HG03025 (cell line): ENCODE measurements at regions not wholly inside any gene's neighbourhood (a gene's known extent, or its start where the extent isn't known, plus 50 kb on each side); places are given as distances from the start of the nearest gene placed in this dataset.
"Not testable (repeated sequence)": the region's sequence is repeated elsewhere in the genome, so short reads cannot be mapped to it uniquely, and the experiment has no call there.

Experiments used
- ATAC-seq: cut with Tn5 transposase; IDR thresholded peaks from one replicate; pipeline ENCODE4 v1.9.1; 2021; ENCODE audit warnings: mild to moderate bottlenecking, moderate library complexity; ENCODE audit not compliant: unreplicated experiment, low FRiP score

DNA sequence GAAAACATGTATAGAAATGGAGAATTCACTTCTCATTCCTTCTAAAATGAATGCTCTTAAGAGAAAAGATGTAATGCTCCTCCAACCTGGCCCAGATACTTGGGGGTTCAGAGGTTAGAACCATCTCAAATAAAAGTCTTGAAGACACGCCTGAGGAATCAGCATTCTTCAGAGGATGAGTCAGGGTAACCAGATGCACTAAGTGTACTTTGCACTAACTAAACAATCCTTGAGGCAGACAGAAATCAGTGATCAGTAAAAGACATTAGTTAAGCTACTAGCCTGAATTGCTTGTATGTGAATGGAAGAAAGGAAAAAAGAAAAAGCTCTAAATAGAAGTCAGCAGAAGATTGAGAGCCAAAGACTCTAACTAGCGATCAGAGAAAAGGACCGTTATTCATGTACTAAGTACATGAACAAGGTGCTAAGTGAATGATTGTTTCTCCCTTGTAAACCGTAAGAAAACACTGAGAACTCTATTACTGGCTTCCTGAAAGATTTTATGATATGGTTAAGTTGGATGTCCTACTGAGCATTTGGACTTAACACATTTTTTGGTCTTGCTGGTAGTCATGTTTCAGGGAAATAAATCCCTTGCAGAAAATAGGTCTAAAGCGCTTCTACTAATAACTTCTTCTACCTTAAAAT, 738.3 kb downstream of the STPG2 start:
- ATAC-seq: no peak

DNA sequence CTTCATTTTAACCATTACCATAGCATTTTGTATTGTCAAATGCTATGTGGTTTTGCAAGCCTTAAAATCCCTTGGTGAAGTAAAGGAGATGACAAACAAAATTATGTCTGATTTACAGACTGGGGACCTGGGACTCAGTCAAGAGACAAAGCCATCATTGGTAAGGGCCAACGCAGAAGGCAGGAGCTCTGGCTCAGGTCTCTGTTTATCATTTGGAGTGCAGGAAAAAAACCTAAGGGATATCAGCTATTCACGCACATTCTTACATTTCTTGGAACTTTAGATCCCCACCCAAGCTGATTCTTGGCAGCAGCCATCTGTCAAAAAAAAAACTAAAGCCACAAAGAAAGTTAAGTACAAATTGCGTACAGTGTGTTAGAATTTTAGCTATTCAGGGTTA, 731.9 kb downstream of the STPG2 start:
- no peak for ATAC-seq

DNA sequence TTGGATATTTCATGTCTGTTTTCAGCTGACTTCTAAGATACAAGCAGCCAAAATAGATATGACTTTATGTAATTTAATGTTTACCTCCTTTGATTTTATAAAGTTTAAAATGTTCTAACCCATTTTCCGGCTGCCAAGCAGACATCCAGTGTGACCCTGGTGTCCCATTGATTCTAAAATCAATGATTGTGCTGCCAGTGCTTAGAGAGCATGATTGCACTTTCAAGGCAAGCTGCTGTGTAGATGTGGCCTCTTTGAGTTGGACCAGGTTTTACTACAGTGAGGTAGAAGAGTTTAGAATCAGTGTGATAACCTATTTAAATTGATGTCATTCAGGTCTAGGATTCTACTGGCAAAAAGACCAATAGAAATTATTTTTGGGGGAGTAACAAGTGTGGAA, 730.9 kb downstream of the STPG2 start:
- no peak for ATAC-seq

DNA sequence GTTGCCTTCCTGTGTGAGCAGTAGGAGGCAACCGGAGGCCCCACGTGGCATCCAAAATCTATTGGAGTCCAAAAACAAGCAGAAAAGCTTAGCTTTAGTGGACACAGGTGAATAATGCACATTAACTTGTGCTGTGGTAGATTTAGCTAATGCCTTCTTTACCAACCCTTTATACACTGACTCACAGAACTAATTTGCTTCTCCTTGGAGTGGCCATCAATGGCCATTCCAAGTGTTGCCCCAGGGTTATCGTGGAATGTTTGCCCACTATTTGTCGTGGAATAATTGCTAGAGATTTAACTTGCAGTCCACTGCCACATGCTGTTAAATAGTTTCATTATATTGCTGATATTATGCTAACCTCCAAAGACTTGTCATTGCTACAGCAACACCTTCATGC, 729.1 kb downstream of the STPG2 start:
- no peak for ATAC-seq

DNA sequence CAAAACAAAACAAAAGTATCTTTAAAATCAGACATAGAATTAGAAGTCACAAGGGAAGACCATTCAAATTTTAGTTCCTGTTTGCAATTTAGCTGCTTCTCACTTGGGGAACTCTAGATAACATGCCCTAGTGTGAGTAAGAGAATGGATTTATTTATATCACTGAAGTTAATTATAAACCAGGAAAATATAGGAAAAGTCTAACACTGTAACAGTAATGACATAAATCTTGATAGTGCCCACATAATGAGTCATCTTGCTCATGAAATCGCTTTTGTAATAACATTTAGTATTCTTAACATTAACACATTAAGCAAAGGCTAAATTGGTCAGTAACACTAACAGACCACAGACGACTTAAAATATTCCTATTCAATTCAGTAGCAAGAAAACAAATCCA, 710.7 kb downstream of the STPG2 start:
- ATAC-seq: no peak

DNA sequence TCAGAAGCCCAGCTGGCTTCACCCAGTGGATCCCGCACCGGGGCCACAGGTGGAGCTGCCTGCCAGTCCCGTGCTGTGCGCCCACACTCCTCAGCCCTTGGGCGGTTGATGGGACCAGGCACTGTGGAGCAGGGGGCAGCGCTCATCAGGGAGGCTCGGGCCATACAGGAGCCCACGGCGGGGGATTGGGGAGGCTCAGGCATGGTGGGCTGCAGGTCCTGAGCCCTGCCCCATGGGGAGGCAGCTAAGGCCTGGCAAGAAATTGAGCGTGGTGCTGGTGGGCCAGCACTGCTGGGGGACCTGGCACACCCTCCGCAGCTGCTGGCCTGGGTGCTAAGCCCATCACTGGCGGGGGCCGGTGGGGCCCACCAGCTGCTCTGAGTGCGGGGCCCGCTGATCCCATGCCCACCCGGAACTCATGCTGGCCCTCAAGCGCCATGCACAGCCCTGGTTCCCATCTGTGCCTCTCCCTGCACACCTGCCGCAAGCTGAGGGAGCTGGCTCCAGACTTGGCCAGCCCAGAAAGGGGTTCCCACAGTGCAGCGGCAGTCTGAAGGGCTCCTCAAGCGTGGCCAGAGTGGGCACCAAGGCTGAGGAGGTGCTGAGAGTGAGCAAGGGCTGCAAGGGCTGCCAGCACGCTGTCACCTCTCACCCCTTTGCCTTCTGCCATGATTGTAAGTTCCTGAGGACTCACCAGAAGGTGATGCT, 705.1 kb downstream of the STPG2 start:
- ATAC-seq: not testable (repeated sequence)

DNA sequence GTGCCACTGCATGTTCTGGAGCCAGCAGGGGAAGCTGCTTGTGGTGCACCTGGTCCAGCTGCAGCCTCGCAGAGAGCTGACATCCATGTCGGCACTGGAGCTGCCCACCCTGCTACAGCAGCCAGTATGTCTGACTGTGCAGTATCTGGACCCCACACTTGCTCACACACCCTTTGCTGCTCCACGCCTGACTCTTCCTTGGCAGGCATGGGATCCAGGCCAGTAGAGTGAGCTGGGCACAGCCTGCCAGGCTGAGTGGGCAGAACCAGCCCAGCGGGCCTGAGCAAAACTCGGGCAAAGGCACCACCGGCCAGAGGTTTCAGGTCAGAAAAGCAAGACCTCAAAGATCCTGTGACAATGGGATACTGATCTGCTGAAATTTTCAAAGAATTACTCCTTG, 690.1 kb downstream of the STPG2 start:
- ATAC-seq: no peak

DNA sequence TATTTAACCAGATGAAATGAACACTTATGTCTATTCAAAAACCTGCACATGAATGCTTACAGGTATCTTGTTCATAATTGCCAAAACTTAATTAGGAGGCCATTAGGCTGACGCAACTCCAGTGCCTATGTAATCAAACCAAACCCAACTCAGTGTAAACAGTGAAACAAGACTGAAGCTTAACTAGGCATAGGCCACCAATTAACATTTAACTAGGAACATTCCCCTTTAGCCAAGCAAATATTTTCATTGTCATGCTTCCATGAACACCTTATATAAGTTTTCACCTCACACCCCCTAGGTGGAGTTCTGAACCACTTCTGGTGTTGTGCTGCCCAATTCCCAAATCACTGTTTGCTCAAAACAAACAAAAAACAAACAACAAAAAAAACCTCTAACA, 686.0 kb downstream of the STPG2 start:
- no peak for ATAC-seq

DNA sequence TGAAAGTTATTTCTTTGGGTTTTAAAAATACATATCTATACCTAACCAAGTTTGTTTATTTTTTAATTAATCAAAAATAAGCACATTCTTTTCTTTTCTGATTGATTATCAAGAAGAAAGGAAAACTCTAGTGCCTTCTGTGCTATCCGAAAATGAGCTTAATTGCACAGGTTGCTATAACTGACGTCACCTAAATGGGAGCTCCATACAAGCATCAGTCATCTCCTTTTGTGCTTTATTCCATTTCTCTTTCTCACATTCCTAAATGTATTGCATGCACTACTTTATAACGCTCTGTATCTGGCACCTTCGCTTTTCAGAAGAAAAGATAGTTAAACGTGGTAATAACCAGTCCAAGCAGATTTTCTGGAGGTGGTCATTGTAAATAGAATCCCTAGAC, 675.0 kb downstream of the STPG2 start:
- no peak for ATAC-seq

DNA sequence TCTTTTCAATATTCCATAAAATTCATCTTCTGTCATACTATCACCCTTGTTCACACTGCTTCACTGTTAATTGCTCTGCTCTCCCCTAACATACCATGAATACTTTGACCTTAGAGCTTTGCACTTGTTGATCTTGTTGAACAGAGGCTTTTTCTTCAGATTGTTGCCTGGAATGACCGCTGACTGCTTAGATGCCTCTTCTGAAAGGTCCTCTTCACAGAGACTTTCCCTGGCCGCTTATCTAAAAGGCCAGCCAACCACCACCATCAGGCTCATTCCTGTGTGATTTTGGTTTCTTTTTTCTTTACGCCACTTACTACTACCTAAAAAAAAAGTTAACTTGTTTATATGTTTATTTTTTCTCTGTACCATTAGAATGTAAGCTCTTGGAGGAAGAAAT, 667.7 kb downstream of the STPG2 start:
- no peak for ATAC-seq

DNA sequence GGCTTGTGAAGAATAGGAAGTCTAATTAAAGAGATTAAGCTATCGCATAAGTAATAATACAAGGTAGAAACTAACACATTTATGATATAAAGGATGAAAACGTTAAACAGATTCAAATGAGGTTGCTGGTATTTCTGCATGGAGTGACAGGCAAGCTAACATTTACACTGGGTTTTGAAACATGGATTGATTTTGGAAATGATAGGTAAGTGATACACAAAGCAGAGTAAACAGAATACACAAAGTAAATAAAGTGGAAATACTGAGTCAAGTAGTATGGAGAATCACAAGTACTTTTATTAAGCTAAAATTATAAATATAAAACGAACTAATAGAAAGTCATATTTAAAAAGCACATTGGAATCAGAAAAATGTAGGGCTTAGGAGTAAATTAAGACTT, 665.3 kb downstream of the STPG2 start:
- no peak for ATAC-seq

DNA sequence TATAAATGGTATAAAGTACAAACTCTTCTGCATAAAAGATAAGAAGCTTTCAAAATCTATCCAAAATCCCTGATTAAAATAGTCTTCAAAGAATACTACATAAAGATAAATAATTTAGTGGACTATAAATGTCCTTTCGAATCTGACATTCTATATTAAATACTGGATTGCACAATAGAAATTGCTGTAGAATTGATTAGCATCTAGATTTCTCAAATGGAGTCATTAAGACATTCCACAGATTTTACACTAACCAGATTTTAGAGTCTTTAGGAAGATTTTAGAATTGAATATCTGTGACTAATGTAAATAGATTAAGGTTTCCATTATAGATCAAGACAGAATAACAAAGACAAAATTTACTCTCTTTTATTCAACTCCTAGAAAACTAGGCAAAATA, 663.9 kb downstream of the STPG2 start:
- no peak for ATAC-seq

DNA sequence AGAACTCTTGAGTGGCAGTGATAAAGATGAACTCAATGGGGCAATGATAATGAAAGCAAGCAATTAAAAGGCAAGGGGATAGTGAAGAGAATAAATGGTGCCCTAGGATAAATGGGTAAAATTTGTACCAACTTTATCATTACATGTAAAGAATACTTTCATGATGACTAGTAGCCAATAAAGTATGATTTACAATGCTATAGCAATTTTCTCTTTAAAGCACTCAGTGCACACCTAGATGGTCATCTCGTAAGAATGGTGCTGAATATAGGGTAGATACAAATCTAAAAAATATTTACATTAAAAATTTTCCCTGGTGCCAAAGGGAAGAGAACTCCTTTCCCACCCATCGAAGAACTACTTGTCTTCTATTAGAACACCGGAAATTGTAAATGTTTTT, 651.4 kb downstream of the STPG2 start:
- no peak for ATAC-seq

DNA sequence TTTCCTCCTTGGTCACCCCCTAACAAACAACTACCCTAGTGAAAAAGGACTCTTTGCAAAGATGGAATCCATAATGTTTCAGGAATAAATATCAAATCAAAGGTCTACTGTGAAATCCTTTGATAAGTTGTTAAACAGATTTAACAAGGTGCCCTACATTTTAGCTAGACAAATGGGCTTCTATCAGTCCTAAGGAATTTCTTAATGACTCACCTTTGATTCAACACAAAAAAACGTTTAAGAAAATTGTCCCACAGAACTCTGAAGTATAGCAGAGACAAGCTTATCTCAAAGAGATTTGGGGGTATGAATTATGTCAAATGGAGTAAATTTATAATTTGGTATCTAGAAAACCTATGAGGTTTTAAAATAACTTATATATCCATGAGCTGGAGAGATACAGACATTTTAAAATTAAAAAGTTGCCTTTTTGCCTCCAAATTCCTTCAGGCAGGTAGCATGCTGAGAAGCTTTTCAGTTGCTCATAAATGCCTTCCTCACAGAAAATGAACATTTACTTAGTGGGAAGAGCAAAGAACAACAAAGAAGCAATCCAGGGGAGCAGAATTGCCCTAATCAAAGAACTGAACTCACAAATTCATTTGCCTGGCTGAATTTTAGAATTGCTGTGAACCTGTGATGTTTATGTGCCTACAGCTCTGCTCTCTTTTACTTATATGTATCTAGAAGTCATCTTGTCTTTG, 649.3 kb downstream of the STPG2 start:
- no peak for ATAC-seq

DNA sequence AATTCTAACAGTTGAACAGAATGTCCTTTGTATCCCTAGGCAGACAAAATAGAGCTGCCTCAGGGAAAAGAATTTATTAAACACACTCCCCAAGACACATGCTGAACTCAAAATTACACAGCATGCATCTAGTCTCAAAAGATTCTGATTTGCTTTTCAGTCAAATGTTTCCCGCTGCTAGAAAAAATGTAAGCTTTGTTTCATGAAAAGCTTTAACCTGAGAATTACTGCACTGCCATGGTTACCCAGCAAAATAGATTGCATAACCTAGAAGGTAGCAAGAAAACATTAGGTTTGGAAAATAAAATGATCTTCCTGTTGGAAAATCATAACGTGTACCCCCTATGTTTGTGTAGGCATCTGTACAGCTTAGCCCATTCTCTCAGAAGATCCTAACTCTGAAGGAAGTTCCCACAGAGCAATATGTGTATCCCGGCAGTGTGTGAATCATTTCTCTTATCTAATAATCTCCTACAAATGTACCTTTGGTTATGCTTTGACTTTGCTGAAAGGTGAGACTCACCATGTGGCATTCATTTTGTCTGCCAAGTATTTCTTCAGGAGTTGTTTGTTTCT, 646.9 kb downstream of the STPG2 start:
- ATAC-seq: no peak

DNA sequence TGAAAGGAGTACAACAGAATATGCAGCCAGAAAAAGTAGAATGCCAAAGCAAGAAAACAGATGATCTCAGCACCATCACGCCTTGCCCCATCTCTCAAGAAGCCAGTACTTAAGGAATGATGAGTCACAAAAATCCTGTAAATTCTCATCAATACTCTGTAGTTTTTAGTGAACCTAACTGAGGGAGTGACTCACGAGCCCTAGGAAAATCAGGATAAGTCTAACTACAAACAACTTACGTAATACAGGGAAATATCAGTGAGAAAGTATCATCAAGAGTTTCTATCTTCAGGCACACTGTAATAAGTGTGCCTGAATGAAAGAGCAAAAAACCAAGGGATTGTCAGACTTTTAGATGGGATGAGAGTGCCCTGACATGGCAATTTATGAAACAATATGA, 644.4 kb downstream of the STPG2 start:
- no peak for ATAC-seq

DNA sequence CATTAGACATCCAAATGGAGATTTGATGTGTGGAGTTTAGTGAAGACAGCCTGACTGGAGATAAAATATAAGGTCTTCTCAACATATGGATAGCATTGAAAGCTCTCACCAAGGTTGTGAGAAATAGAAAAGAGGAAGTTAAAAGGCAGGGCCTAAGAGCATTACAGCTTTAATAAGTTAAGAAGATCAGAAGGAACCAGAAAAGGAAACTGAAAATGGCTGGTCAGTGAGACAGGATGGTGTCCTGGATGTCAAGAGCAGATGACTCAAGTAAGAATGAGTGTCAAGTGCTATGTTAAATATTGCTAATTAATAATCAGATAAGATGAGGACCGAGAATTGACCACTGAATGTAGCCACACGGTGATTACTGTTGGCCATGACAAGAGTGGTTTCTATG, 642.9 kb downstream of the STPG2 start:
- peak; percentile 98 for ATAC-seq

DNA sequence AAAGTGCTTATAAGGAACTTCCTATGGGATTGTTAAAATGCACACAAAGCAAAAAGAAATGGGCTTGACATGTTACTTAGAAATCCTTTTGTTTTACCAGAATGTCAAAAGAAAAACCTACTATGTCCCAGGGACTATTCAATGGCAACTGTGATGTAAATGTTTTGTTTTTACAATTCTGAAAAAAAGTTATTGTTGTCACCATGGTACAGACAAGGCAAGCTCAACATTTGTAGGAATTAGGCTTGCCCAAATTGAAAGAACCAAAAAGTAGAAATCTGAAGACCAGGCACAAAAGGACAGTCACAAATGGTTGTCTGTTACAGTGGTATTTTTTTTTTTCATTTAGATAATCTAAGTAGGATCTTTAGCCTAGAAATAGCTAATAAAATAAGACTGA, 638.6 kb downstream of the STPG2 start:
- ATAC-seq: no peak

DNA sequence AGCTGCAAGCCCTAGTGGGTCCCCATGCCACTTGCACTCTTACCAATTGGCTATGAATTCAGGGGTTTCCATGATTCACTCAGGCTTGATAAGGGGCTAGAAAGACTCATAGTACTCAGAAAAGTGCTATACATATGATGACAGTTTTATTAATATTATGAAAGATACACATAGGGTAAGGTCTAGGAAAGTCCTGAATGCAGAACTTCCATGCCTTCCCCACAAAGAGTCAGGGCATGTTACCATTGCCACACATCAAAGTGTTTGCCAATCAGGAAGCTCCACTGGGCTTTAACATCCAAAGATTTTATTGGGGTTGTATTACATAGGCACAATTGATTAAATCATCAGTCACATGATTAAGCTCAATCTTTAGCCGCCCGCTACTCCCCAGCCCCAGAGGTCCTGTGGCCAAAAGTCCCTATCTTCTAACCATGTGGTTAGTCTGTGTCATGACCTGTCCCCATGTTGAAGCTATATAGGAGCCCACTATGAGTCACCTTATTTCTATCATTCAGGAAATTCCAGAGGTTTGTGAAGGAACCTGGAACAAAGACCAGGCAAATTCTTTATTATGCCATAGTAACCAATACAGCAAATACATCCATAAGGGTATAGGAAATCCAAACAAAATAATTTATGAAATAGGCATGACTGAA, 635.6 kb downstream of the STPG2 start:
- ATAC-seq: no peak
